Dermis microvascular lymphatic vessel endothelial cell (primary cell): ENCODE measurements at regions not wholly inside any gene's neighbourhood (a gene's known extent, or its start where the extent isn't known, plus 50 kb on each side); places are given as distances from the start of the nearest gene placed in this dataset.

Experiments
- DNase-seq, 2 donors: peaks; one replicate each; pipeline versions ENCODE4 v3.0.0 to v3.0.0-alpha.2; 2010; ENCODE audit warnings: low read depth in 2 of 2

- no peak for DNase-seq
Observed at GRCh38 chr12:39047539-39048262, 142.3 kb upstream of the CPNE8 start.

GRCh38 chr12:39044754-39045153 lies 139.4 kb upstream of the CPNE8 start:
- DNase-seq: no peak

- DNase-seq: no peak
Observed at GRCh38 chr12:39043424-39043822, 138.0 kb upstream of the CPNE8 start.

GRCh38 chr12:39040275-39040674 lies 134.9 kb upstream of the CPNE8 start:
- no peak for DNase-seq

- no peak for DNase-seq
Observed at GRCh38 chr12:39037115-39037514, 131.7 kb upstream of the CPNE8 start.

- DNase-seq: no peak
Observed at GRCh38 chr12:39036105-39036504, 130.7 kb upstream of the CPNE8 start.

GRCh38 chr12:39033782-39034181 lies 128.4 kb upstream of the CPNE8 start:
- no peak for DNase-seq

- DNase-seq: no peak
Observed at GRCh38 chr12:39032448-39032847, 127.1 kb upstream of the CPNE8 start.

GRCh38 chr12:39032034-39032433 lies 126.6 kb upstream of the CPNE8 start:
- DNase-seq: no peak

- no peak for DNase-seq
Observed at GRCh38 chr12:39028382-39028781, 123.0 kb upstream of the CPNE8 start.

GRCh38 chr12:39012870-39013269 lies 107.5 kb upstream of the CPNE8 start:
- no peak for DNase-seq

- no peak for DNase-seq
Observed at GRCh38 chr12:39011166-39011565, 105.8 kb upstream of the CPNE8 start.

GRCh38 chr12:39010406-39010805 lies 105.0 kb upstream of the CPNE8 start:
- DNase-seq: no peak

- no peak for DNase-seq
Observed at GRCh38 chr12:39007619-39008018, 102.2 kb upstream of the CPNE8 start.

GRCh38 chr12:39006286-39006685 lies 100.9 kb upstream of the CPNE8 start:
- no peak for DNase-seq

- DNase-seq: no peak
Observed at GRCh38 chr12:39005671-39006070, 100.3 kb upstream of the CPNE8 start.

GRCh38 chr12:39003541-39004155 lies 98.3 kb upstream of the CPNE8 start:
- DNase-seq: no peak

GRCh38 chr12:39000370-39000769 lies 95.0 kb upstream of the CPNE8 start:
- DNase-seq: no peak

GRCh38 chr12:38998887-38999482 lies 93.6 kb upstream of the CPNE8 start:
- DNase-seq: no peak

- no peak for DNase-seq
Observed at GRCh38 chr12:38995249-38995648, 89.9 kb upstream of the CPNE8 start.

- no peak for DNase-seq
Observed at GRCh38 chr12:38985961-38986360, 80.6 kb upstream of the CPNE8 start.

- DNase-seq: no peak
Observed at GRCh38 chr12:38984388-38984787, 79.0 kb upstream of the CPNE8 start.

GRCh38 chr12:38983117-38983571 lies 77.8 kb upstream of the CPNE8 start:
- DNase-seq: no peak
